Activated gamma-delta T cell treated with anti-CD3 and anti-CD28 coated beads, Interleukin-2, amount 50 U/mL, for 16 hours (primary cell): ENCODE measurements at regions not wholly inside any gene's neighbourhood (a gene's known extent, or its start where the extent isn't known, plus 50 kb on each side); places are given as distances from the start of the nearest gene placed in this dataset.
"Not testable (repeated sequence)": the region's sequence is repeated elsewhere in the genome, so short reads cannot be mapped to it uniquely, and the experiment has no call there.

Source experiments
- DNase-seq: peaks from one replicate; pipeline ENCODE4 v3.0.0-alpha.2; 2020; ENCODE audit warnings: low read depth

DNA sequence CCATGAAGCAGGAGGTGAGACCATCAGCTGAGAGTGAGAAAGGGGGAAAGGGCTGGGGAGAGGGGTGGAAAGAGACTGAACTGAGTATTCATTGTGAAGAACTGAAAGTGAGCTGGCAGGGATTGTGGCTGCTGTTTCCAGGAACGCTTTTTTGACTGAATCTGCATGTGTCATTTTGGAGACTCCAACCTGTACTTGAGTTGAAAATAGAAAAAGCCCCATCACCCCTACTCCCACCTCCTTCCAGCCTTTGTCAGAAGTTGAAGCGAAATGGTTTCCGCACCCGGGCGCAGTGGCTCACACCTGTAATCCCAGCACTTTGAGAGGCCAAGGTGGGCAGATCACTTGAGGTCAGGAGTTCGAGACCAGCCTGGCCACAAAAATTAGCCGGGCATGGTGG lies 128.0 kb upstream of the GPR12 start:
- DNase-seq: no peak

DNA sequence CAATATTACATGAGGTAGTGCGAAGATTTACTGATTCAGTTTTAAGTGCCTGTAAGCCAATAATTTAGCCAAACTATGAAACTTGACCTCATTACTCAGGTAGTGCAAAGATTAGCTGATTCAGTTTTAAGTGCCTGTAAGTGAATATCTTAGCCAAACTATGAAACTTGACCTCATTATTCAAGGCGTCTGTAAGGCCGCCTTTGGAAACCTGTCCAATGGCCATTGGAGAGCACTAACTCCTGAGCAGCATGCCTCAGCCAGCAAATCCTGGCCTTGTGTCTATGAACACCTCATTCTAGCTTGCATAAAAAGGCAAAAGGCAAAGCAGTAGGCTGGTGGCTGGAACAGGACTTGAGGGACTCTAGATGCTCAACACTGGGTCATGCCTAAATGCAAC lies 127.0 kb upstream of the GPR12 start:
- no peak for DNase-seq

- DNase-seq: no peak
These were observed 123.1 kb upstream of the GPR12 start for GRCh38 chr13:26883613-26884257.

DNA sequence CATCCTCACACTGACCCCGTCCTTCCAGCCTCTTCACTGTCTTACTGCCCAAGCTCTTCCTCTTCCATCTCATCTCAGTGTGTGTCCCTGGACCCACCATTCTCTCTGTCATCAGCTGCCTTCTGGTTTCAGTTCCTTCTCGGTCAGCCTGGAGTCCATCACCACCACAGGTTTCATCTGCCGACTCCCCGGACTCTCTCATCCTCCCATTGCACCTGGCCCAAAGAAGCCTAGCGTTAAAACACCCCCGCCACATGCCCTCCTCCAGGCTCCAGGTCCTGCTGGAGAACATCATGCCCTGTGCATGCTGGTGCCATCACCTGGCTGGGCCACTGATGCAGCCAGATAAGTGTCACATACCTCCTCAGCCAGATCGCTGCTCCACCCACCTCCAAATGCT lies 122.1 kb upstream of the GPR12 start:
- no peak for DNase-seq

GRCh38 chr13:26881154-26881553 lies 120.6 kb upstream of the GPR12 start:
- no peak for DNase-seq

- no peak for DNase-seq
These were observed 120.1 kb upstream of the GPR12 start for GRCh38 chr13:26880735-26881134.

DNA sequence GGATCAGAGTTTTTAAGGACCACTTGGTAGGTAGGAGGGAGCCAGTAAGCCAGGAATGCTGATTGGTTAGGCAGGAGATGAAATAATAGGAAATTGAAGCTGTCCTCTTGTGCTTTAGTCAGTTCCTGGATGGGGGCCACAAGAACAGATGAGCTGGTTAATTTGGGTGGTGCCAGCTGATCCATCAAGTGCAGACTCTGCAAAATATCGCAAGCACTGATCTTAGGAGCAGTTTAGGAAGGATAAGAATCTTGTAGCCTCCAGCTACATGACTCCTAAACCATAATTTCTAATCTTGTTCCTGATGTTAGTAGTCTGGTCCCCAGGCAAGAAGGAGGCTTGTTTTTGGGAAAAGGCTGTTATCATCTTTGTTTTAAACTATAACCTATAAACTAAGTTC lies 117.9 kb upstream of the GPR12 start:
- no peak for DNase-seq

DNA sequence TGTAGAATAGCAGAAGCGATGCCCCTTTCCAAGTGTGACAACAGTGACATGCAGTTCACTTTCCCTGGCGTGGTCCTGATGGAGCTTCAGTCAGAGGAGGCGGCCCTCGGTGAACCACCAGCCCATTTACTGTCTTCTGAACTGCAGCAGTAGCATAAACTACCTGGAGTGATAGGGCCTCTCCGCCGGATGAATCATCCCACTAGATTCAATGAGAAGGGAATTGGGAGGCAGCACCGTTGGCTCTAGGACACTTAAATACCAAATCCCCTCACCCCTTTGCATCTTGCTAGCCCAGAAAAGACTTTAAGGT lies 112.8 kb upstream of the GPR12 start:
- no peak for DNase-seq

DNA sequence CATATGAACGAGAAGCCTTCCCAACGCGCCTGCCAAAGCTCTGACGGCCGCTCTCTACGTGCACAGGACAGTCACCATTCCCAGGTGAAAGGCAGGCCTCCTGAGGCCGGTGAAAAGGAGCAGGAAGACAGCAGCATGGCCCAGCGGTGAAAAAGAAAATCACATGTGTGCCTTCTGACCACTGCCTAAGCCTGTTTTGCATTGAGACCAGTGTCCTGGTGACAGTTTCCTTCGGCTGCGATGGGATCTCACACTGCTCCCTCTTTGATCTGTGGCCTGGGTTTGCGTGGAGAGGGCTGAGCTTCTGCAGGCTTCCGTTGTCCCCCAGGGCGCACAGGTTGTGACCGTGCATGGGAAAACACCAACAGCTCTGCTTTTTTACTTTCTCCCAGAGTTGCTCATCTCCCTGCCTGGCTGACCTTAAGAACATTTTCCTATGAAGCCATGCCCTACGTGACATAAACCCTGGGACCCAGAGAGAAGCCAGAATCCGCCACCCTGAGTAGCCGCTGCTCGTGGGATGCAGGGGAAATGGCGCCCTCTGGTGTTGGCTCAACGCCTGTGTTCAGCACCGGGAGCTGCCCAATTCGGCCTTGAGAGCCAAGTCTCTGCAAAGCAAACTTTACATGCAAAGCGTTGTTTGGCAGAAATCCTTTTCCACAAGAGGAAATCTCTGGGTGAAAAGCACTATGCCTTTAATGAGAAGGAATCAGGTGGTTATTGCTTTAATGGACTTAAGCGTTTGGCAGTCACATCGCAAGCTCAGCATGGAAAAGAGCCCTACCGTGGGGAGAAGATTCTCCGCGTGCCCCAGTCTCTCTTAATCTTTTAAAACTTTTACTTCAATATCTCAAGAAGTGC lies 112.2 kb upstream of the GPR12 start:
- peak; percentile 5 for DNase-seq

DNA sequence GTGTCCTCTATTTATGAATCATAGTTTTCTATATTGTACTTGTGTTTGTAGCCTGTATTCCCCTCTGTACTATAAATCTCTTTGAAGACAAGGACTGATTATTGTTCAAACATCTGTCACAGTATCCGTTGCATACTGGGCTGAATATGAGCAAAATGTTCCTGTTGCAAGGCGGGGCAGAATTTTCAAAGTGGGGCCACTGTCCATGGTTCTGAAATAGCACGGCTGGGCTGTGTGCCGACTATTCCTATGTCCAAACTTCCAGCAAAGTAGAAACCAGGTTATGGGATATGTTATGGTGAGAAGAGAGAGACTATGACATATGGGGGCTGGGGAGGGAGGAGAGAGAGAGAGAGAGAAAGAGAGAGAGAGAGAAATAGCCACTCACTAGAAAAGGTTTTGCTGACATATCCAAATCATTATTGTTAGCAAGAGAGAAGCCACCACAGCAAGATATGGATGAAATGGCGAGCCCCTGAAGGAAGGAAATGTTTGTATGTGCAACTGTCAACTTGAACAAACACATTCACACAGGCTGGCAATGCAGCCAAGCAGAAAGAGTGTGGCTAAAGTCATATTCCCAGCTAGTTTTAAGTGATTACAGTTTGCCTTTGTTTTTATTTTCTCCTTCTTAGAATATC lies 107.0 kb upstream of the GPR12 start:
- DNase-seq: no peak

DNA sequence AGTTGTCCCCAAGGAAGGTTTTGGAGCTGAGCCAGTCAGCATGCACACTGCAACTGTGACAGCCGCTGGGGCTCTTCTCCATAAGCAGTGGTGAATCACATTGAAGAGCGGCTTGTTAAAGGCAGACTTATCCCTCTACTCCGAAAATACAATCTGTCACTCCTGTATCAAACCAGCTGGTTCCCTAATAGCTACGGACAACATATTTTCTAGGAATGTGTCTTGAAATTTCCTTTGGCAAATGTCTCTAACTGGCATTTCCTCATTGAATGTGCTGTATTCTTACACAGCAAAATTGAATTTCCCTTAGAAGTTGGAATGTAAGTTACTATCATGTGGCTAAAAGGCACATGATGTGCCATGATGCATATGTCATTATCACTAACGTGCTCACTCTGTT lies 104.0 kb upstream of the GPR12 start:
- DNase-seq: no peak

- no peak for DNase-seq
These were observed 101.4 kb upstream of the GPR12 start for GRCh38 chr13:26861941-26862340.

DNA sequence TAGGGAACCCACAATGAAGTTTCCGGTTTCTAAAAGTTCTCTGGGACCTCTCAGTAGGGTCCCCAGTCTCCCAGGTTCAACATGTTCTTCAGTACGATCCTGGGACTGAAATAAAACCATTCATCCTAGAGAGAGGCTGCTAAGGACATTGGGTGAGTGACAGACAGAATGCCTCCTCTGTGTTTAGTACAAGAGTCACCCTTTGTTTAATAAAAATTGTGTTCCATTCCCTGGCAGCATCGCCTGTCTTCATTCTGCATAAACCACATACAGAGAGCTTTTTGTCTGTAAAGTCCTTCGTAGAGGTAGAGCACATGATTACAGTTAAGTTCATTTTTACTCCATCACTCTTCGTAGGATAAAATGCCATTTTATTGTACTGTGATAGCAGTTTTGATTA lies 95.3 kb upstream of the GPR12 start:
- DNase-seq: no peak

- no peak for DNase-seq
These were observed 94.5 kb upstream of the GPR12 start for GRCh38 chr13:26855071-26855470.

DNA sequence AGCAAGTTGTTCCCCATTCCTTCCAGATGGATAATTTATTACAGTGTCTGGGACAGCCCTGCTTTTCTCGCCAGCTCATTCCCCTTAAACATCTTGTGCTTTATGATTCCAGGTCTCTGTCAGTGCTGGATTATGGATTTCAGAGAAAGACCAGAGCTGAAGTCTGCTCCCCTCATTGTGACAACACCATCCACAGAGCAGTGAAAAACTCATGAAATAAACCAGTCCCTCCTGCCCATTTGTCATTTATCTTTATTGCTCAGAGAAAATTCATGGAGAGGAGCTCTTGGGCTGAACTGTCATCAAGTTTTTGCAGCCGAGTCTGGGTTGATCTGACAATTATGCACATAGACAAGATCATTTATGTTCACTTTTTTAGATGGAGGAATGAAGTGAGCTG lies 92.7 kb upstream of the GPR12 start:
- DNase-seq: no peak

- no peak for DNase-seq
These were observed 86.7 kb upstream of the GPR12 start for GRCh38 chr13:26847281-26847680.

- not testable (repeated sequence) for DNase-seq
These were observed 84.5 kb upstream of the GPR12 start for GRCh38 chr13:26845063-26845462.

GRCh38 chr13:26839682-26840081 lies 79.1 kb upstream of the GPR12 start:
- DNase-seq: no peak

DNA sequence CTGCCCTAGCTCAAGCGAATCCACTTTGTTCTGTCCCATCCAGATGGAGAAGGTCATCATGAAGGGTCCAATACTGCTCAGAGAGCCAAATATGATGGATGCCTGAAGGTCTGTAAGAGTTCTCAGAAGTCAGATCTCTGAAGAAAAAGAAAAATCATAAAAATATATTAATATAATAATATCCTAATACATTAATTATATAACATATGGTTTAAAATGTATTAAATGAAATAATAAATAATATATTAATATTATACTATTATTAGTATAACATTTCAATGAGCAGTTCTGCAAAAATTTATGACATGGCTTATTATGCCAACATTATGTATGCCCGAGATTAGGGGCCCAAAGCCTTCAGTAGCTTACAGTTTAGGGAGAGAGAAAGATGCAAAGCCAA lies 78.2 kb upstream of the GPR12 start:
- no peak for DNase-seq

GRCh38 chr13:26837997-26838396 lies 77.4 kb upstream of the GPR12 start:
- no peak for DNase-seq

- no peak for DNase-seq
These were observed 76.5 kb upstream of the GPR12 start for GRCh38 chr13:26837102-26837501.

GRCh38 chr13:26836626-26837025 lies 76.0 kb upstream of the GPR12 start:
- DNase-seq: no peak

DNA sequence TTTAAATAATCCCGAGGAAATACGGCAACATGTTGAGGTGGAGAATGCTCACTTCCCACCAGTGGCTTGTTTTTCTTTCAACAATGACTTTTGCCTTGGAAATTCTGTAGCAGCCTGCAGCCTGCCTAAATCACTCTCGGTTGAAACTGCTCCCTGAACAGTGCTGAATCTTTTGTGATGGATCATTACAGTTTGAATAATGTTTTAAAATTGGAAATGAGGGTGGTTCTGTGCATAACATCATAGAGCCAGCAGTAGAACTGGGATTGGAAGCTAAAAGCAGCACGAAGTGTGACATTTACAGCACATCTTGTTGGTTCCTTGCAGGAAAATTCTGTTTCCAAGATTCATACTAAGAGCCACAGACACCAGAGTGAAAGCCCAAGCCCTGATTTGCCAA lies 74.1 kb upstream of the GPR12 start:
- no peak for DNase-seq
